Ovary (tissue), 7 donors: ENCODE measurements at regions not wholly inside any gene's neighbourhood (a gene's known extent, or its start where the extent isn't known, plus 50 kb on each side); places are given as distances from the start of the nearest gene placed in this dataset.

Experiments
- DNase-seq, 5 donors: peaks; one replicate each; pipeline ENCODE4 v3.0.0-alpha.2; 2019 to 2020
- H3K27ac ChIP-seq, 2 donors: fragments of 200-600 bp; one replicate each; pipeline versions ENCODE4 v1.5.1 to v1.8.0; 2019 to 2022
- H3K27me3 ChIP-seq: fragments of 200-600 bp; one replicate; pipeline ENCODE4 v1.8.0; 2022
- H3K36me3 ChIP-seq: fragments of 200-600 bp; sonication (generic); one replicate; pipeline ENCODE4 v1.5.1; 2019
- H3K4me1 ChIP-seq: one replicate; pipeline ENCODE4 v1.8.1; 2013; ENCODE audit warnings: mild to moderate bottlenecking, moderate library complexity; ENCODE audit not compliant: insufficient read depth
- H3K4me3 ChIP-seq: fragments of 200-600 bp; sonication (generic); one replicate; pipeline ENCODE4 v1.5.1; 2017
- H3K9me3 ChIP-seq, 2 donors: fragments of 200-600 bp in 1 of 2; sonication (generic) in 1 of 2; one replicate each; pipeline versions ENCODE4 v1.5.1 to v1.8.1; 2013 to 2019; ENCODE audit warnings: mild to moderate bottlenecking in 1 of 2, moderate library complexity in 1 of 2
- CTCF ChIP-seq, 3 donors: fragments of 450-650 bp in 2 of 3; fragments of 200-600 bp in 1 of 3; IDR thresholded peaks; one replicate each; pipeline versions ENCODE4 v1.5.1 to v1.8.0; 2016 to 2022; ENCODE audit warnings: antibody characterized with exemption in 3 of 3, mild to moderate bottlenecking in 1 of 3
- EP300 ChIP-seq: sonication (generic); formaldehyde crosslinking; IDR thresholded peaks from one replicate; pipeline ENCODE4 v1.6.1; 2017; ENCODE audit warnings: antibody characterized with exemption
- POLR2A ChIP-seq: fragments of 450-650 bp; IDR thresholded peaks from one replicate; pipeline ENCODE4 v1.6.1; 2017; ENCODE audit warnings: antibody characterized with exemption, mild to moderate bottlenecking, moderate library complexity
- WGBS, 3 donors: extraction: QIAGEN DNeasy Blood & Tissue Kit in 1 of 3; methylation state at CpG; one replicate each; pipeline versions ENCODE4 v1.1.5 to v1.1.7; 2013 to 2017; 5-methylcytosine and 5-hydroxymethylcytosine counted together
- intact Hi-C, 4 donors: fragments of 100-400 bp; cut with DNase I; formaldehyde crosslinking; loops; one replicate each; pipeline versions ENCODE4 v1.11.0 to v1.15.1; 2022 to 2023
- donor health status: DM: no; HTN: no; CAD: no; lungs with moderate emphysema.
- donor health status: DM: no; HTN: no; CAD: no.
- donor health status: Bipolar disorder and iron deficiency.
- donor health status: DM: no; HTN: no; CAD: no.
- donor health status: DM: yes; HTN: yes; CAD: no.

GRCh38 chr5:148939676-148940075, 113.3 kb downstream of the ADRB2 start:
- intact Hi-C loops: no loop called here
- Histone ChIP-seq H3K4me1 (no peaks in the 10 kb centered on the region), H3K9me3 (no peaks in the 10 kb centered on the region), H3K4me3 (no peak overlapping the region), H3K27ac (no peak overlapping the region), H3K36me3 (no peaks in the 10 kb centered on the region), H3K27me3 (no peaks in the 10 kb centered on the region)
- TF ChIP-seq EP300 (no peak), CTCF (IDR thresholded peaks at IDR 0.05) (no peak), POLR2A (no peak)
- DNase-seq: no peak
- 83 to 95% (median 94%) methylated on average over 1 of the region's 1 CpG for WGBS, 3 donors

- no peaks in the 10 kb centered on the region for H3K27me3 ChIP-seq
- no peak for DNase-seq
- no peaks in the 10 kb centered on the region for H3K36me3 ChIP-seq
- intact Hi-C loops: no loop called here
- H3K4me1 ChIP-seq: no peaks in the 10 kb centered on the region
- H3K4me3 ChIP-seq: no peak overlapping the region
- H3K27ac ChIP-seq: no peak overlapping the region
- 52 to 91% (median 53%) methylated on average over 1 of the region's 1 CpG for WGBS, 3 donors
- TF ChIP-seq CTCF (IDR thresholded peaks at IDR 0.05) (no peak), EP300 (no peak), POLR2A (no peak)
- no peaks in the 10 kb centered on the region for H3K9me3 ChIP-seq
These were observed 115.4 kb downstream of the ADRB2 start for GRCh38 chr5:148941810-148942209.

- no peak overlapping the region for H3K27ac ChIP-seq
- intact Hi-C loops: no loop called here
- no peak for DNase-seq
- H3K4me3 ChIP-seq: no peak overlapping the region
- TF ChIP-seq POLR2A: no peak
- no peak for TF ChIP-seq CTCF (IDR thresholded peaks at IDR 0.05)
- TF ChIP-seq EP300: no peak
- no peaks in the 10 kb centered on the region for H3K36me3 ChIP-seq
- no peaks in the 10 kb centered on the region for H3K9me3 ChIP-seq
- H3K4me1 ChIP-seq: no peaks in the 10 kb centered on the region
- WGBS, 3 donors: 59 to 73% (median 72%) methylated on average over 4 of the region's 4 CpGs
- H3K27me3 ChIP-seq: no peaks in the 10 kb centered on the region
These were observed 112.9 kb downstream of the SH3TC2 start for GRCh38 chr5:148949841-148950470.

GRCh38 chr5:148950471-148950863, 112.4 kb downstream of the SH3TC2 start:
- no peaks in the 10 kb centered on the region for H3K36me3 ChIP-seq
- no peaks in the 10 kb centered on the region for H3K27me3 ChIP-seq
- 71 to 80% (median 73%) methylated on average over 2 of the region's 2 CpGs for WGBS, 3 donors
- H3K4me1 ChIP-seq: no peaks in the 10 kb centered on the region
- H3K27ac ChIP-seq: no peak overlapping the region
- H3K9me3 ChIP-seq: no peaks in the 10 kb centered on the region
- DNase-seq: no peak
- H3K4me3 ChIP-seq: no peak overlapping the region
- intact Hi-C loops: no loop called here
- no peak for TF ChIP-seq CTCF (IDR thresholded peaks at IDR 0.05)
- TF ChIP-seq POLR2A: no peak
- TF ChIP-seq EP300: no peak
